NCI-H1092 (cell line): ENCODE measurements at regions not wholly inside any gene's neighbourhood (a gene's known extent, or its start where the extent isn't known, plus 50 kb on each side); places are given as distances from the start of the nearest gene placed in this dataset.

Experiments used
- DNase-seq: peaks from one replicate; lab custom pipeline; 2025; lab: John Stamatoyannopoulos, UW

DNA sequence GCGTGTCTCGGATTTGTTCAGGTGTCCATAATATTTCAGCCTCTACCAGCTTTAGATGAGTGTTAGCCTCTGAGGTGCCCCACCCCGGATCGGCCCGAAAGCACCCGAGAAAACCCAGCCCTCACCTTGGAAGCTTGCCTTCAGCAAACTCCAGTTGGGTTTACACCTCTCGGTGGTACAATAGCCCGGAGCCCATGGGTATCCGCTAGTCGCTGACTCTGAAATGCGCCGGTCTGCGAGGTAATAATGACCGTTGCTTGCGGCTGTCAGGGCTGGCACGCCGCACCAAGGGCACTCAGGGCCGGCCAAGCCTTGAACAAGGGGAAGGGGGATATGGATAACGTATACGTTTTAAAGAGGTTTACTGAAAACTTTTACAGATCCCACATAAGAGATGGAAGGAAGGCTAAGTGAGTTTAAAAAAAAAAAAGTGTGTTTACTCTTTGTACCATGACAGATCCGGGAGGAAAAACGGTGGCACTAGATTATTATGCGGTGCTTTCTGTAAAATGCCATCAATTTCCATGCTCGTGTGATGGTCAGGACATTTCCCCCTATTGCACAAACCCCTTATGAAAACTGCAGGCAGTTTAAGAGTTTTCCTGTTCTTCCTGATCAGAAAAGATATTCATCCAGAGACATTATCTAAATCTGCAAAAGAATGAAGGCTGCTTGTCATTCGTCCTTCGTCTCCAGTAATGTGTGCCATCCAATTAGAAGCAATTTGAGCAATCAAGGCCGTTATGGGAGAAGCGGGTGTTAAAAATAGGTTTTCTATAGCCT, 124.2 kb downstream of the TMEM161B start:
- no peak for DNase-seq

DNA sequence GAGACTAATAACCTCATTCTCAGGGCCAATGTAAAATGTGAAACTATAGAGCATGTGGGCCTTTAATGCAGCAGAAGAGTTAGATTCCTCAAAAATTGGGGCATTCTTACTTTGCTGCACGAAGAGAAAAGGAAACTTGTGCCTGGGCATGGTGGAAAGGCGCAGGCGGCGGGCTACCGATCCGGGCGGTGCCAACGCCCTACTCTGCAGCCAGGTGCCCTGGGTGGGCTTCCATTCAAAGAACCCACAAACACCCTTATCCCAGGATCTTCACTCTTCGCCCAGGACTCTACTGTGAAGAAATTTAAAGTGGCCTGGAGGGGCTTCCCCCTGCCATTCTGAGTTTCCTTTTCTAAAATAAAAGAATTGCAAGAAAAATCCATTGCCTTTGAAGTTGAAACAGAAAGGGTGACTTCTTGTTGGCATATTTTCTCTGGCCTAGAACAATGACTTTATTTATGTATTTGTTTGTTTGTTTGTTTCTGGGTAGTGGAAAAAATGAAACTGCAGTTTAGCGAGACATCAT, 124.9 kb downstream of the TMEM161B start:
- no peak for DNase-seq

DNA sequence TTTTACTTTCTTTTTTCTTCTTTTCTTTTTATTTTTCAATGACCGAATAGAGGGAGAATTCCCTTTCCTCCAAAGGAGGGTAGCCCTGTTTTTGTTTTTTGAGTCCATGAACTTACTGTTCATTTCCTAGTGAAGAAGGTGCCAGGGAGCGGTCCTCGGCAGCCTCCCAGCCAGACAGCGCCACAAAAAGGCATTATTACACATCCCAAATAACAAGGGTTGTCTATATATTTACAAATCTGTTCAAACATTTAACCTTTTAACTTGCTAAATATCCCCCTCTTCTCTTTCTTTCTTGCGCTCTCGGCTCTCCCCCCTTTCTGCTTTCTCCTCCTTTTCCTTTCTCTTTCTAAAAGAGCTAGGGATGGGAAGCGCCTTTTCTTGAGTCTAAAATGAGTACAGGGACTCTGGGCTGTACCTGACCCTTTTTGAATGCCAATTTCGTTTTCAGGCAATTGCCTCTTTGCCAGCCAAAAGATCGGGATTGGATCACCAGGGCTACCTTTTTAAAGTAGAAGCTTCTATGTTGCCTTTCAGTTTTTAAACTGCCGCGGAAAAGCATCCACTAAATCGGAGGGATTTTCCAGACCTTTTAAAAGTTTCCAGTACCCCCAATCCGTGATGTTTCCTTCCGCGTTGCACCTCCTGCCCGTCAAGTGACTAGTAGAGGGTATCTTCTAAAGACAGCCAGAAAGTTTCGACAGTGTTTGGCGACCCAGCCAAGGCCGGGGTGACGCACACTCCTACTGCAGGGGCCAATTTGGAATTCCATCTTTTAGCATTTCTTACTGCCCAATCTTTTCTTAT, 125.6 kb downstream of the TMEM161B start:
- no peak for DNase-seq

DNA sequence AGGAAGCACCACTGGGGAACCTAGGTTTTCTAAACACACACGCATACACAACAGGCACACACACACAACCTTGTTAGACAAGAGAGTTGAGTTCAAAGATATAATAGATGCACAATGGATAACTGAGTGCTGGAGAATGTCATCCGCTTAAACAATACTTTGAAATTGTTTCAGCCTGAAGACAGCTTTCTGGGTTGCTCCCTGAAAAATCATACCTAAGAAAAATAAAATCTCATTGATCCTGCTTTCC, 126.1 kb downstream of the TMEM161B start:
- no peak for DNase-seq

DNA sequence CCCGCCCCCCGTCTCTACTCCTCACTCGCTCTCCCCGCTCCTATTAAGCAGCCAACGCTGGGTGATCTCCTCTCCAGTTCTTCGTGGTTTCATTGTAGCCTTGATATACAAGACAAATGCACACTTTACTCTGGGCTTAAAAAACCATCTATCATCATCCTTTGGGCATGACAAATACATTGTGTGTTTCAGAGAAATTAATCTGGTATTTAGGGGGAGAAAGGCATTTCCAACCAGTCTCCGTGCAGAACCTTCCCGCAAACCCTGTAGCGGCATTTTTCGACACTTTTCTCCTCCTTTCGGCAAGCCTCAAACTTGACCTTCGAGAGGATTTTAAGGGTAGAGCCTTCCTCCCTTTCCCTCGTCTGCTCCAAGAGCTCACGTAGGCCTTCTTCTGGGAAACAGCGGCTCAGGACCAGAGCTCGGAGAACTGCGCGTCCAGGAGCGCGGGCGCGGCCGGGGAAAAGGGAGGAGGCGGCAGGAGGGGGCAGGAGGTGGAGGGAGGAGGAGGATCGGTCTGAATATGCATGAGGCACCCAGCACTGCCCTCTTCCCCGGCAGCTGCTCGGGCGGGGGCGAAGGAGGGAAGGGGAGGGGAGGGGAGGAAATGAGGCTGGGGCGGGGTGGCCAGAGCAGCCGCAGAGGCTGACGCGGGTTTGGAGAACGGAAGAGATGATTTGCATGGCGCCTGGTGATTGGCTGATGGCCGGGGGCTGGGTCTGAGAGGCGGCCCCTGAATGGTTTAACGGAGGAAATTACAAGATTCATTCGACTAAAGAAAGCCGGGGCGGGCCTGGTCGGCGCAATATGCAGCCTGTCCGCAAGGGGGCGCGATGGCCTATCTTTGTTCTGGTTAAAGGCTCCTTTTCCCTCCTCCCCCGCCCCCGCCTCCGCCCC, 127.5 kb downstream of the TMEM161B start:
- peak; percentile 92 for DNase-seq

DNA sequence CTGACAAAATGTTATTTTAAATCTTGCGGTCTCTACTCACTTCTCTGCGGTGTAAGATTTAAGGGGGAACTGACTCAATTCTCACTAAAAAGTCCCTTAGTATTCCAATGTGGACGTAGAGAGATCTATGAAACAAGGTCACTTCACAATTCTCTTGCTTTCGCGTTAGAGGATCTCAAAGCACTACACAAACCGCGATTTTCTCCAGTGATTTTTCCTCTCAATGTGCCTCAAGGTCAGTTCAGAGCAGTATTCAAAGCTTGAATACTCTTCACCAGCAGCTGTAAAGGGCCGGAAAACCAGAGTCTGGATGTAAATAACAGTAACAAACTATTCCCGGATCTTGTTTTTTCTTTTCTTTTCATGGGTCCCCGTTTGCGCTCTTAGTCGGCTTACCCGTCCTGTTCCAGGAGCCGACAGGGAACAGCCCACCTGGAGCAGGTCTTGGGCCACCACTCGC, 128.2 kb downstream of the TMEM161B start:
- DNase-seq, result no peak

DNA sequence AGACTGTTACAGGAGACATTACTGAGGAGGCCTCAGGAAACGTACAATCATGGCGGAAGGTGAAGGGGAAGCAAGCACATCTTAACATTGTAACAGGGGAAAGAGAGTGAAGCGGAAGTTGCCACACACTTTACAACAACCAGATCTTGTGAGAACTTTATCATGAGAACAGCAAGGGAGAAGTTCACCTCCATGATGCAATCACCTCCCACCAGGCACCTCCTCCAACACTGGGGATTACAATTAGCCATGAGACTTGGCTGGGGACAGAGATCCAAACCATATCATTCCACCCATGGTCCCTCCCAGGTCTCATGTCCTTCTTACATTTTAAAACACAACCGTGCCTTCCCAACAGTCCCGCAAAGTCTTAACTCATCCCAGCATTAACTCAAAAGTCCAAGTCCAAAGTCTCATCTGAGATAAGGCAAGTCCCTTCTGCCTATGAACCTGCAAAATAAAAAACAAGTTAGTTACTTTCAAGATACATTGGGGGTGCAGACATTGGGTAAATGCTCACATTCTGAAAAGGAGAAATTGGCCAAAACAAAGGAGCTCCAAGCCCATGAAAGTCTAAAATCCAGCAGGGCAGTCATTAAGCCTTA, 138.3 kb downstream of the TMEM161B start:
- no peak for DNase-seq

DNA sequence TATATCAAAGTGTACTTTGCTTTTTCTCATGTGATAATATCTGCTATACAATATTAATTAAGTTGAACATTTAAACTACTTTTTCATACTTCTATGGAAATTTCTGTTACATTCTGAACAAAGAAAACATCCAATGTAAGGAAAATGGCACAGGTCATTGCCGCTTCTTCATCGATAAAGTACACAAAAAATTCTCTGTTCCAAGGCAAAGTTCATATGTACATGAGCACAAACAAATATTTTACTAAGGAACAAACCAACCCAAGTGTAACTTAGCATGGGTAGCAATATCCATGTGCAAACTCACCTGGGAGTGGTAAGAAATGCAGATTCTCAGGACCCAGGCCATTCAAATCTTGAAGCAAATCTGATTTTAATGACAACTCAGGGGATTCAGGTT, 139.8 kb downstream of the TMEM161B start:
- DNase-seq, result no peak

DNA sequence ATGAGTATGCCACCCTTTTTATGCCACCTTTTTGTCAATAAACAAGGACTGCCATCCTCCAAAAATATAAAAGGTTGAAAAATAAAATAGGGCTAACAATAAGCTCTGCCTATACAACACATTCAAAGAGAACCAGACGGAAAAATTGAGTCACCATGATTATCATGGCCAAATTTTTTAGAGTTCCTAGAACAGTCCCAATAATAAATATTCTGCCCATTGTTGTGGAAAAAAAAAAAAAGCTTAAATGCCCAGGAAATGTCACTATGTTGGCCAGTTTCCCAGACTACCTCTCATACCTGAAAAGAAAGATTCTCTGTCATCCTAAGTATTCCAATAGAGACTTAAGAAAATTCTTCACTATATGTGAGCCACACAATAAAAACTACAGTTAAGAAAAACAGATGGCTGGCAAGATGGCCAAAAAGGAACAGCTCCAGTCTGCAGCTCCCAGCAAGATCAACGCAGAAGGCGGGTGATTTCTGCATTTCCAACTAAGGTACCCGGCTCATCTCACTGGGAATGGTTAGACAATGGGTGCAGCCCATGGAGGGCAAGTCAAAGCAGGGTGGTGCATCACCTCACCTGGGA, 149.0 kb downstream of the TMEM161B start:
- no peak for DNase-seq

DNA sequence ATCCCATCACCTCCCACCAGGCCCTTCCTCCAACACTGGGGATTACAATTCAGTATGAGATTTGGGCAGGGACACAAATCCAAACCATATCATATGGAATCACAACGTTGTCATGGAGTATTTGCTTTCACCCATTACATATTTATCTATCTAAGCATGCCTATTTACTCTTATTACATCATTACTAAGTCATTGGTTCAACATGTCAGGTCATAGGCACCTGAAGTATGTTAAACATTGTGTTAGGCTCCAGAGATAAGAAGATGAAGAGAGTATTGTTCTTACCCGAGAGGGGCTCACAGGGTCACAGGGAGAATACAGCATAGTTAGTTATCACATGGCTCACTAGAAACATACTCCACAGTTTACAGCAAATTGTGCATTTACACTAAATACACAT, 150.5 kb downstream of the TMEM161B start:
- no peak for DNase-seq

DNA sequence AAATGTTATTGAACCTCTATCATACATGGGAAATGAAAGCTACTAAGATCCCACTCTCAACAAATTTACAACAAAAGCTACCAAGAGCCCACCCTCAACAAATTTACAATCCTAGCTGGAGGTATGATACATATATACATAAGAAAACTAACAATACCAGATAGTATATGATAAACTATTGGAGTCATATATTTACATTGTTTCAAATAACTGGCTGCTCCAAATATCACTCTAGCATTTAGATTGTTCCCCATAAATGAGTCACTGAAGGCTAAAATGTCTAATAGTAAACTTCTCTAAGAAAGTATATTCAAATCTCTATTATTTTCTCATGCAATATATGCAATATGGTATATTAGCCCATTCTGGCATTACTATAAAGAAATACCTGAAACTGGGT, 151.1 kb downstream of the TMEM161B start:
- DNase-seq, result no peak

DNA sequence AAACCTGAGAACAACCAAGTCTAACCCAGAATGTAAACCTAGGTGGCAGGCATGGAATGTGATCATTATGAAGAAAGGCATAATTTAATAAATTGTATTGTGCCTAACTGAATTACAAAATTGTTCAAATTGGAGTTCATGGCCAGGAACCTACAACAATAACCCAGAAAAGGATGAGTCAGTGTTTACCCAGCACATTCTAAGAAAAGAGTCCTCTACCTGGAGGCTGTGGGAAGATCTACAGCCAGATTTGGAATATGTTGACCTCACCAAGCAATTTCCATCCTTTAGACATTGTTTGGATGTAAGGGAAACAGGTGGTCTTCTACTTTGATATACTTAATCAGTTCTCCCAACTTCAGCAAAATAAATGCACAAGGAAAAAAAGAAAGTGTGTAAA, 152.2 kb downstream of the TMEM161B start:
- DNase-seq, result no peak

DNA sequence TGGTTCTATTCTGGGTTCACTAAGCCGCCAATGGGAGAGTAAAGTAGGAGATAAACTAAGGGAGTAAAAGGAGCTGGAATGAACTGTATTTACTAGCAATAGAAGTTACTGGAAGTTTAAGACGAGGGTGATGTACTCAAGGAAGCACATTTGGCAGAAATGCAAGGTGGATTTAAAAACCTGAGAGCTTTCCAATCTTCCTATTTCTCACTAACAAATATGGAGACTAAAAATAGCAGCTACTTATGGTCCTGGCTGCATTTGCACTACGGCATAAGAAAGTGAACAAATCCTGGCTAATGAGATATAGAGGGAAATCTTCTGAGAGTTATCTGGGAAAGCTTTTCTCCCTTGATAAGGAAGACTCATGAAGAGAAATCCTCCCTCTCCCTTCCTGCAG, 153.4 kb downstream of the TMEM161B start:
- DNase-seq, result no peak

DNA sequence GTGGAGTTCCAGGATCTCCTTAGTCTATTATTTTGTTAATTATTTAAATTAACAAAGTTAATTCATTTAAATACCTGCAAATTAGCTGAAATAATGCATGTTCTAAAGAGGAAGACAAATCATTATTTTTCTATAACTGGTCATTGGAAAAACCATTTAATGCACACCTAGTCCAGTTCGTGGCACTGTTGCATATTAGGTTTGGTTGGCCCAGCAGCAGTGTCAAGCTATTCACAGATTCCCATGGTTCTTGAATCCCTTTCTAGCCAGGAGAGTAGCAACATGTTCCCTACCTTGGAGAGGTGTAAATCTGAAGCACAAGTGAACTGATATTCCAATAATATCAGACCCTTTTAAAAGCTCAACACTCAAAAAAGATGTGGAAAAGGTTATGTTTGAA, 155.2 kb downstream of the TMEM161B start:
- DNase-seq, result no peak

DNA sequence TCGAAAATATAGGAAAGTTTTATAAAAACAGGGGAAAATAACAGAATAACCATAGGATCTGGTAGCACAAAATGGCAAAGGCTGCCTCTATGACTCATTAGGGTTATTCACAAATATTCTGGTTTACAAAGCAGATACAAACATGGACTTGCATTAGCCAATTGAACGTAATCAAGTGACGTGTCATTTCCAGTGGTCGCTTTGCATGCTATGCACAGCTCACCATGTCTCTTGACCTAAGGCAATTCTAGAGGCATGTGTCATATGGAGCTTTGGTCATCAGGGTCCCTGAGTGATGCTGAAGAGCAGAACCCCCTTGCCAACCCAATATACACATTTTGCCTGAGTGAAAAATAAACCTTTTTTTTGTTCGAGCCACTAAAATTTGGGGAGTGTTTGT, 158.8 kb downstream of the TMEM161B start:
- DNase-seq, result no peak

DNA sequence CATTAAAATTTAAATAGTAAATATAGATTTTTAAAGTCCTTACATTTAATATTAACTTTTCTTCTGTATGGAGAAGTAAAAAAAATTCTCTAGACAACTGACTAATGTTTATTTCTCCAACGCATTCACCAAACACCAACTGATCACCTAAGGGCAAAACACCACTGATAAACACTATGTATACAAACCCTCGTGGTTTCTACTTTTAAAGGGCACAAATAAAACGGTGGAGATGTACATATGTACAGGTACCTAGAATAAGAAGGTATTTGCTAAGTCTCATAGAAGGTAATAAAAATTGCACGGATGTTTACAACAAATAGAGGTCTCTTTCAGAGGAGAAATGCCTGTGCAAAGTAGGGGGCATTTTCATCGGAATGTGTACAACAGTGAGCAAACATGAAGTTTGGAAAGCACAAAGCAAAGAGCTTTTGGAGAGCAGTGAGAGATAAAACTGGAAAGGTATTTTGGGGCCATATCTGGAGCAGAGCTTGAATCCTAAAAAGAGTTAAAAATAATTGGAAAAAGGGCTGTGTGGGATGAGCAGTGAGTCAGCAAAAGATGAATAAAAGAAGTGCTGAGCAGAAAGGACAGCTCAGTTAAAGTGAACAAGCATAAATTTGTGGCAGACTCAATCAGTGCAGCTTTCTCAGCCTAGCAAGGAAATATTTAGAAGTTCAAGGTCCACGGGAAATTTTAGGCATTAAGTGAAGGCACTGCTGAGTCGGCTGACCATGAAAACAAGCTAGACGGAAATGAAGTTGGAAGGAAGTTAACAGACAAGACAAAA, 160.0 kb downstream of the TMEM161B start:
- no peak for DNase-seq

DNA sequence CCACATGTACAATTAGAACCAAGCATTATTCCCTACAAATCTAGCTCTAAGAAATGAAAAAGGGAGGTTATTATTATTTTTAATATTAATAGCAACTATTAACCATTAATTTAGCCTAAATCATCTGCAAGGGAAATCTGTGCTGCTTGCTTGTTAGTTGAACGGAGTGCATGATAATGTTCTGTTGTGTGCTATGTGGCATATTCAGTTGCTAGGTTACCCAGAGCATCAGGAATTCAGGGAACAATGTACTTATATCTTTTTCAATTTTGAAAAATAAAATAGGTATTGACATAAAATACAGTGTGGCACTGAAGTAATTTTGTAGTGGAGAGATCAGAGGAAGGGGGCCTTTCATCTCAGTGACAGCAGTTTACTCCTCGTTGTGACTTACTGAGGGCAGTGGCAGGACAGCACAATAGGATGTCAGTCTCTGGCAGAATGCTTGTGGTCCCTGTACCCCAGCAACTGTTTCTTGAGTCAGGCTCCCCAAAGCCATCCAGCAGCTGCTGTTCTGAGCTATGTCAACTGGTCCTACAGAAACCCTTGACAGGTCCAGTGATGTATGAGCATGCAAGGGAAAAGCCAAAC, 173.6 kb downstream of the TMEM161B start:
- DNase-seq, result no peak

DNA sequence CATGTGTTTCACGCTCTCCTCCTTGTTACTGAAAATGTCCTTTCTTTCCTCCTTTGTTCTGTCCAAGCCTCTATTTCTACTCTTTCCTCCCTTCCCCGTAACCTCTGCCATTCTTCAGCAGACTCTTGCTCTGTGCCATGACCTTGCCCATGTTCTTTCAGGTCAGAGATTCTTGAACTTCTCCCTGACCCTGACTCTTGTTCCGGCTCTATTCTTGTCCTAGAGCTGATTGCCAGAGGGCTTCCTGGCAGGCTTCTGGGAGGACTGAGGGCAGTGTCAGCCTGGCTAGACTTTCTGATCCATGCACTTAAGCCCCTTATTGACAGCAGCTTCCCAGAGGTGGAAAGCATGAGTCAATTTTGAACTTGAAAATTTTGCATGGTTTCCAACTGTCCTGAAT, 174.2 kb downstream of the TMEM161B start:
- no peak for DNase-seq

DNA sequence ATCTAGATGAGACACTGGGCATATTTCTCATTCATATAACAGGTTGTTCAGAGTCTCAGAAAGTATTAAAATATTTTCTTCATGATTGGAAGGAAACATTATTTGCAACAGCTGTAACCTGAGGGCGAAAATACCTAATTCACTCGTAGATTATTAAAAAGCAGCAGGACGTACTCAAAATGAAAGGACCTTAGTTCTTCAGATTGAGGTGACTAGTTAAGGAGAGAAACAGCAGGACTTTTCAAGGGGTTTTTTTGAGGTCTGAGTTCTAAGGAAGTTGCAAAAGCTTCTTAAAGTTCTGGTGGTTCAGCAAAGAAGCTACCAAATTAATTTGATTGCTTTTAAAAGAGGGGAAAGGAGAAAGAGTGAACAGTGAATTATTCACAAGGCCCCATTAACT, 174.9 kb downstream of the TMEM161B start:
- no peak for DNase-seq

DNA sequence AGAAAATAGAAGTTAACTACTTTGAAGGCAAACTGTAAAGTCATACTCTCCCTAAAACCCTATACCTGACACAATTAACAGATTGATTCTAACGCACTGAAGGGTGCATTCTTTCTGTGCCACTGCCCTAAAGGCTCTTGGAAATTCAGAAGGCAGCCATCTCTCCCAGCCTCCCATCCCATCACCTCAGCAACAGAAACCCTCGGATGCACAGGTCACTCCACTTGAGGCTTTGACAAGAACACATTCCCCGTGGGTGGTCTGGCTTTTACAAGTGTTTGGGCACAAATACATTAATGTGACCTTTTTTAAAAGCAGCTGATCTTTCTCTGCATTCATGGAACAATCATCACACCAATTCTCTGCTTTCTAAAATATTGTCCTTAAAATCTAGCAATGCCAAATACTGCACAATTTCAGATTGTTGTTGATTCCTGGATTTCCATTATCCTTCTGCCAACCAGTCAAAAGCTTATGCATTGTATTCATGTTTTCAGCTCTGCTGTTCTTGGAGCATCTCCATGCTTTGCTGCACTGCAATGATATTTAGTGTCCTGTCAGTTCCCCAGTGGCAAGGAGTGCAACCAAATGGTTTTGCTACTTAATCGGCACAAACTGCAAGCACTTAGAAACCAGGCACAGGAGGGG, 175.6 kb downstream of the TMEM161B start:
- DNase-seq, result no peak
